Activated B cell treated with CpG ODN at 0.5 μM for 24 hours (primary cell): ENCODE measurements at regions not wholly inside any gene's neighbourhood (a gene's known extent, or its start where the extent isn't known, plus 50 kb on each side); places are given as distances from the start of the nearest gene placed in this dataset.
"Not testable (repeated sequence)": the region's sequence is repeated elsewhere in the genome, so short reads cannot be mapped to it uniquely, and the experiment has no call there.

Experiments used
- ATAC-seq: fragments of 200-7000 bp; cut with Tn5 transposase; one replicate; pipeline ENCODE4 v1.10.0; 2021; ENCODE audit warnings: low read depth, mild to moderate bottlenecking, moderate library complexity
- CTCF ChIA-PET: fragments of 350-600 bp; sonication (Branson Sonifier 250); formaldehyde crosslinking; loops from one replicate; lab custom pipeline; 2021; ENCODE audit warnings: antibody characterized with exemption; lab: Charles Lee
- POLR2A ChIA-PET: fragments of 350-600 bp; sonication (Branson Sonifier 250); formaldehyde crosslinking; loops from one replicate; lab custom pipeline; 2021; ENCODE audit warnings: antibody characterized with exemption; lab: Charles Lee
- DNase-seq: peaks from one replicate; pipeline ENCODE4 v3.0.0; 2022
- H3K27ac Mint-ChIP-seq: one replicate; pipeline ENCODE4 v1.8.0; 2020; ENCODE audit warnings: mixed read lengths
- H3K27me3 Mint-ChIP-seq: one replicate; pipeline ENCODE4 v1.8.0; 2021; ENCODE audit warnings: mixed read lengths
- H3K36me3 Mint-ChIP-seq: one replicate; pipeline ENCODE4 v1.8.0; 2021; ENCODE audit warnings: low read depth, mixed read lengths
- H3K4me1 Mint-ChIP-seq: one replicate; pipeline ENCODE4 v1.8.0; 2021; ENCODE audit warnings: mixed read lengths
- H3K4me3 Mint-ChIP-seq: one replicate; pipeline ENCODE4 v1.8.0; 2020; ENCODE audit warnings: mild to moderate bottlenecking, mixed read lengths
- H3K9me3 Mint-ChIP-seq: one replicate; pipeline ENCODE4 v1.8.0; 2020; ENCODE audit warnings: mixed read lengths
- CTCF ChIP-seq: fragments of 200-600 bp; IDR thresholded peaks from one replicate; pipeline ENCODE4 v1.8.0; 2022; ENCODE audit warnings: antibody characterized with exemption, mild to moderate bottlenecking
- intact Hi-C: fragments of 100-400 bp; cut with micrococcal nuclease; formaldehyde crosslinking; loops from one replicate; pipeline ENCODE4 v1.15.1; 2024

- H3K36me3 Mint-ChIP-seq = no peaks in the 10 kb centered on the region
- intact Hi-C loops = no loop called here
- H3K9me3 Mint-ChIP-seq = no peaks in the 10 kb centered on the region
- peaks cover 37% of the 10 kb centered on the region for H3K4me1 Mint-ChIP-seq
- POLR2A ChIA-PET = no interaction called here
- ATAC-seq = no peak
- no peak for TF ChIP-seq CTCF
- no peak for DNase-seq
- CTCF ChIA-PET = no interaction called here
- no peak overlapping the region for H3K4me3 Mint-ChIP-seq
- no peaks in the 10 kb centered on the region for H3K27me3 Mint-ChIP-seq
- no peak overlapping the region for H3K27ac Mint-ChIP-seq
These were observed 162.5 kb upstream of the JUN start for GRCh38 chr1:58946390-58946789.

- Mint-ChIP-seq H3K27ac (no peak overlapping the region), H3K4me1 (peaks cover 24% of the 10 kb centered on the region), H3K36me3 (no peaks in the 10 kb centered on the region), H3K9me3 (no peaks in the 10 kb centered on the region), H3K27me3 (no peaks in the 10 kb centered on the region), H3K4me3 (no peak overlapping the region)
- TF ChIP-seq CTCF = no peak
- no peak for ATAC-seq
- ChIA-PET POLR2A (no interaction called here), CTCF (no interaction called here)
- intact Hi-C loops = no loop called here
- no peak for DNase-seq
These were observed 164.8 kb upstream of the JUN start for GRCh38 chr1:58948671-58949070.

GRCh38 chr1:58949551-58950220 is 165.8 kb upstream of the JUN start:
- TF ChIP-seq CTCF = no peak
- ChIA-PET CTCF (no interaction called here), POLR2A (no interaction called here)
- H3K4me1 Mint-ChIP-seq = peaks cover 17% of the 10 kb centered on the region
- no peaks in the 10 kb centered on the region for H3K9me3 Mint-ChIP-seq
- intact Hi-C loops = no loop called here
- no peaks in the 10 kb centered on the region for H3K27me3 Mint-ChIP-seq
- H3K27ac Mint-ChIP-seq = no peak overlapping the region
- ATAC-seq (no peak), DNase-seq (no peak)
- no peaks in the 10 kb centered on the region for H3K36me3 Mint-ChIP-seq
- no peak overlapping the region for H3K4me3 Mint-ChIP-seq

GRCh38 chr1:58950897-58951296 is 167.1 kb upstream of the JUN start:
- Mint-ChIP-seq H3K27ac (no peak overlapping the region), H3K36me3 (no peaks in the 10 kb centered on the region), H3K4me3 (no peak overlapping the region), H3K27me3 (no peaks in the 10 kb centered on the region), H3K9me3 (no peaks in the 10 kb centered on the region), H3K4me1 (peaks cover 13% of the 10 kb centered on the region)
- CTCF ChIA-PET = no interaction called here
- POLR2A ChIA-PET = no interaction called here
- intact Hi-C loops = no loop called here
- ATAC-seq (no peak), DNase-seq (no peak)
- no peak for TF ChIP-seq CTCF

GRCh38 chr1:58953951-58954350 is 170.1 kb upstream of the JUN start:
- H3K4me3 Mint-ChIP-seq, CTCF ChIA-PET, POLR2A ChIA-PET, H3K9me3 Mint-ChIP-seq, DNase-seq, H3K27me3 Mint-ChIP-seq, H3K36me3 Mint-ChIP-seq, H3K27ac Mint-ChIP-seq, ATAC-seq, intact Hi-C loops: not testable (repeated sequence)
- H3K4me1 Mint-ChIP-seq = peaks cover 14% of the 10 kb centered on the region

GRCh38 chr1:58963287-58963686 is 179.4 kb upstream of the JUN start:
- H3K27ac Mint-ChIP-seq, H3K9me3 Mint-ChIP-seq, ATAC-seq, H3K36me3 Mint-ChIP-seq, POLR2A ChIA-PET, intact Hi-C loops, DNase-seq, CTCF ChIA-PET, H3K27me3 Mint-ChIP-seq, H3K4me3 Mint-ChIP-seq: not testable (repeated sequence)
- peaks cover 47% of the 10 kb centered on the region for H3K4me1 Mint-ChIP-seq
